Mesenchymal stem cell (in vitro differentiated cells and primary cell): ENCODE measurements at regions not wholly inside any gene's neighbourhood (a gene's known extent, or its start where the extent isn't known, plus 50 kb on each side); places are given as distances from the start of the nearest gene placed in this dataset.

Source experiments
- DNase-seq: peaks from one replicate; pipeline ENCODE4 v3.0.0-alpha.2; 2013
- H2AFZ ChIP-seq: one replicate; pipeline ENCODE4 v1.6.1; 2013; ENCODE audit warnings: low read depth, mild to moderate bottlenecking, control low read depth, inconsistent platforms, low read length, moderate library complexity
- H2AK5ac ChIP-seq: 2 replicates; pipeline ENCODE4 v1.6.1; 2013; ENCODE audit warnings: low read length, moderate library complexity, mild to moderate bottlenecking, inconsistent platforms; ENCODE audit not compliant: severe bottlenecking
- H2BK120ac ChIP-seq: one replicate; pipeline ENCODE4 v1.6.1; 2013; ENCODE audit warnings: low read depth, mild to moderate bottlenecking, inconsistent platforms, low read length, moderate library complexity
- H2BK12ac ChIP-seq, 2 experiments: one replicate each; pipeline ENCODE4 v1.6.1; 2013; ENCODE audit warnings: inconsistent platforms in 2 of 2, low read length in 2 of 2, mild to moderate bottlenecking in 2 of 2, moderate library complexity in 2 of 2, control low read depth in 1 of 2
- H2BK15ac ChIP-seq: one replicate; pipeline ENCODE4 v1.6.1; 2013; ENCODE audit warnings: mild to moderate bottlenecking, low read depth, inconsistent platforms; ENCODE audit not compliant: poor library complexity, severe bottlenecking
- H2BK5ac ChIP-seq: 2 replicates; pipeline ENCODE4 v1.6.1; 2013; ENCODE audit warnings: low read depth, mild to moderate bottlenecking, low read length, control low read depth, inconsistent platforms; ENCODE audit not compliant: poor library complexity, severe bottlenecking
- H3K14ac ChIP-seq, 2 experiments: one replicate each; pipeline ENCODE4 v1.6.1; 2013; ENCODE audit warnings: inconsistent platforms in 2 of 2, low read length in 2 of 2, control low read depth in 1 of 2, mild to moderate bottlenecking in 1 of 2, moderate library complexity in 1 of 2
- H3K18ac ChIP-seq, 2 experiments: one replicate each; pipeline ENCODE4 v1.6.1; 2013; ENCODE audit warnings: inconsistent platforms in 2 of 2, low read length in 2 of 2, control low read depth in 1 of 2, low read depth in 1 of 2, mild to moderate bottlenecking in 1 of 2
- H3K23ac ChIP-seq, 2 experiments: one replicate each; pipeline ENCODE4 v1.6.1; 2013; ENCODE audit warnings: inconsistent platforms in 2 of 2, low read length in 2 of 2, mild to moderate bottlenecking in 2 of 2, moderate library complexity in 2 of 2, control low read depth in 1 of 2
- H3K27ac ChIP-seq: 2 replicates; pipeline ENCODE4 v1.5.1; 2013; ENCODE audit warnings: mild to moderate bottlenecking, moderate library complexity, low read length, control low read depth, inconsistent platforms; ENCODE audit not compliant: poor library complexity, severe bottlenecking
- H3K27me3 ChIP-seq, 2 experiments: 2 replicates each; pipeline versions ENCODE4 v1.6.1 to v1.7.0; 2013; ENCODE audit warnings: low read length in 2 of 2, mild to moderate bottlenecking in 2 of 2, moderate library complexity in 2 of 2, control low read depth in 1 of 2, inconsistent platforms in 1 of 2; ENCODE audit not compliant: control insufficient read depth in 1 of 2, insufficient read depth in 1 of 2
- H3K36me3 ChIP-seq, 2 experiments: 2 replicates each; pipeline versions ENCODE4 v1.6.1 to v1.7.0; 2013; ENCODE audit warnings: low read length in 2 of 2, control low read depth in 1 of 2, inconsistent platforms in 1 of 2, low read depth in 1 of 2, mild to moderate bottlenecking in 1 of 2; ENCODE audit not compliant: insufficient read depth in 2 of 2, control insufficient read depth in 1 of 2
- H3K4ac ChIP-seq, 2 experiments: one replicate each; pipeline ENCODE4 v1.6.1; 2013; ENCODE audit warnings: inconsistent platforms in 2 of 2, low read length in 2 of 2, mild to moderate bottlenecking in 2 of 2, moderate library complexity in 2 of 2, control low read depth in 1 of 2, low read depth in 1 of 2
- H3K4me1 ChIP-seq: 2 replicates; pipeline ENCODE4 v1.6.1; 2013; ENCODE audit warnings: low read depth, low read length, control low read depth; ENCODE audit not compliant: control insufficient read depth, insufficient read depth
- H3K4me2 ChIP-seq: 2 replicates; pipeline ENCODE4 v1.6.1; 2013; ENCODE audit warnings: low read length, mild to moderate bottlenecking, inconsistent platforms; ENCODE audit not compliant: poor library complexity, severe bottlenecking
- H3K4me3 ChIP-seq, 2 experiments: 2 replicates each; pipeline versions ENCODE4 v1.5.1 to v1.7.0; 2013; ENCODE audit warnings: low read length in 2 of 2, mild to moderate bottlenecking in 2 of 2, control low read depth in 1 of 2, low read depth in 1 of 2; ENCODE audit not compliant: insufficient read depth in 1 of 2
- H3K79me1 ChIP-seq: replicated peaks from 2 replicates; pipeline ENCODE4 v1.6.1; 2013; ENCODE audit warnings: mild to moderate bottlenecking, control low read depth, low read length, inconsistent platforms; ENCODE audit not compliant: poor library complexity, severe bottlenecking
- H3K9ac ChIP-seq: 2 replicates; pipeline ENCODE4 v1.7.0; 2013; ENCODE audit warnings: mild to moderate bottlenecking, low read length, moderate library complexity
- H3K9me3 ChIP-seq: 2 replicates; pipeline ENCODE4 v1.7.0; 2013; ENCODE audit warnings: mild to moderate bottlenecking, low read length; ENCODE audit not compliant: control insufficient read depth
- H4K8ac ChIP-seq: one replicate; pipeline ENCODE4 v1.6.1; 2013; ENCODE audit warnings: inconsistent platforms, mild to moderate bottlenecking, low read length, moderate library complexity
- H4K91ac ChIP-seq: one replicate; pipeline ENCODE4 v1.6.1; 2013; ENCODE audit warnings: mild to moderate bottlenecking, low read length, inconsistent platforms
- WGBS: methylation state at CpG from one replicate; pipeline ENCODE4 v1.1.7; 2013; ENCODE audit warnings: mixed read lengths; 5-methylcytosine and 5-hydroxymethylcytosine counted together

DNA sequence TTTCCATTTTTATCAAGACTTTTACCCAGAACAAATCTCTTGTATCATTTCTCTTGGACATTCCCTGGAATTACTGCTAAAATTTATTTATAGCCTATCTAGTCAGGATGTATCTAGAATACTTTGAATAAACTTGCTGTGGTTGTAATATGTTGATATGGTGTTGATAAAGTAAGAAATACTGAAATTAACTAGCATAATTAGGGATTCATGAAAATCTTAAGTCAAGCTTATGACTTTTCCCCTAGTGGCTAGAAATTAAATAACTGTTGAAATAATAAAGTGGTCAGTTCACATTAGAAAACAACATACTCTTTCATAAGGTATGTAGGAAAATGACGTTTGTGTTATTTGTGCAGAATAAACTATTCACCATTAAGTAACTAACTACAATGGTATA lies 73.1 kb upstream of the ANKRD50 start:
- no peak overlapping the region for H3K4ac ChIP-seq
- H2BK5ac ChIP-seq: no peak overlapping the region
- H3K14ac ChIP-seq: no peak overlapping the region
- no peak overlapping the region for H2BK12ac ChIP-seq
- no peak overlapping the region for H3K9ac ChIP-seq
- no peak overlapping the region for H2BK15ac ChIP-seq
- H2AFZ ChIP-seq: no peak overlapping the region
- no peak overlapping the region for H3K18ac ChIP-seq
- no peak overlapping the region for H2AK5ac ChIP-seq
- H3K4me2 ChIP-seq: no peak overlapping the region
- no peak overlapping the region for H4K8ac ChIP-seq
- WGBS: no CpG with 5 or more reads among the region's 1 CpG
- no peak overlapping the region for H4K91ac ChIP-seq
- DNase-seq: no peak
- H2BK120ac ChIP-seq: no peak overlapping the region
- no peak overlapping the region for H3K27ac ChIP-seq
- no peak overlapping the region for H3K4me3 ChIP-seq
- H3K9me3 ChIP-seq: no peaks in the 10 kb centered on the region
- no peak overlapping the region for H3K23ac ChIP-seq
- H3K79me1 ChIP-seq: no peaks in the 10 kb centered on the region
- H3K27me3 ChIP-seq: no peaks in the 10 kb centered on the region
- H3K36me3 ChIP-seq: no peaks in the 10 kb centered on the region
- no peaks in the 10 kb centered on the region for H3K4me1 ChIP-seq

DNA sequence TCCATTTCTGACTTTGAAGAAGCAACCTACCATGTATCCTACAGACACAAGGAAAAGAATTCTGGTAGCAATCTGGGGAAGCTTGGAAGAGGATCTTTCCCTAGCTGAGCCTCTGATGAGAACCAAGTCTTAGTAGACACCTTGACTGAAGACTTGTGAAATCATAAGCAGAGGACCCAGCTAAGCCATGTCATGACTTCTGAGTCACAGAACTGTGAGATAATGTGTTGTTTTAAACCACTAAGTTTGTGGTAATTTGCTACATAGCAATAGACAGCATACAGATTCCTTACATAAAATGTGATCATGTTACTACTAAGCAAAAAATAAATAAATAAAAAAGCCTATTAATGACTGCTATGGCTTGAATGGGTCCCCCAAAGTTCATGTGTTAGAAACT lies 71.3 kb upstream of the ANKRD50 start:
- Histone ChIP-seq H3K36me3 (no peaks in the 10 kb centered on the region), H3K4me2 (no peak overlapping the region), H3K27me3 (no peaks in the 10 kb centered on the region), H3K79me1 (no peaks in the 10 kb centered on the region), H3K4ac (no peak overlapping the region), H3K9ac (no peak overlapping the region), H2BK12ac (no peak overlapping the region), H3K14ac (no peak overlapping the region), H4K8ac (no peak overlapping the region), H3K18ac (no peak overlapping the region), H4K91ac (no peak overlapping the region), H2BK120ac (no peak overlapping the region), H3K9me3 (no peaks in the 10 kb centered on the region), H2AK5ac (no peak overlapping the region), H3K4me1 (no peaks in the 10 kb centered on the region), H2BK5ac (no peak overlapping the region), H3K4me3 (no peak overlapping the region), H3K23ac (no peak overlapping the region), H2BK15ac (no peak overlapping the region), H2AFZ (no peak overlapping the region), H3K27ac (no peak overlapping the region)
- peak; percentile 73 for DNase-seq

DNA sequence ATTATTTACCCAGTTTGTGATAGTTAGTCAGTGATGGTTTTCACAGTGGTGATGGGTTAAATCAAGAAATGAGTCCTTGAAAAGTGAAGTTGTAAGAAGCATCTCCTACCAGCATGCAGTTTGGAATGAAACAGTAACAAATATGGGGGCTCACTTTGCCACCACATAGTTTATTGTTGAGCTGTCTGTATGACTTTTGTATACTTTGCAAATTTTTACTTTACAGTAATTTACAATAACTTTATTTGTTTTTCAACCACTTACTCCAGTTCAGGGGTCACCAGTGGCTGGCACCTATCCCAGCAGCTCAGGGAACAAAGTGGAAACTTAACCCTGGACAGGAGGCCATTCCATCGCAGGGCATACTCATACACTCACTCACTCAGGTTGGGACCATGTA lies 64.5 kb upstream of the ANKRD50 start:
- H2AK5ac ChIP-seq: no peak overlapping the region
- no peak overlapping the region for H3K23ac ChIP-seq
- no peaks in the 10 kb centered on the region for H3K79me1 ChIP-seq
- no peak overlapping the region for H3K18ac ChIP-seq
- no peaks in the 10 kb centered on the region for H3K4me1 ChIP-seq
- no peak overlapping the region for H3K4me2 ChIP-seq
- H3K9me3 ChIP-seq: peaks cover 5% of the 10 kb centered on the region
- H4K91ac ChIP-seq: no peak overlapping the region
- H2BK15ac ChIP-seq: no peak overlapping the region
- DNase-seq: no peak
- H2BK12ac ChIP-seq: no peak overlapping the region
- H3K27ac ChIP-seq: no peak overlapping the region
- WGBS: 100% methylated on average over 1 of the region's 1 CpG
- no peaks in the 10 kb centered on the region for H3K36me3 ChIP-seq
- H4K8ac ChIP-seq: no peak overlapping the region
- H3K4ac ChIP-seq: no peak overlapping the region
- H2BK120ac ChIP-seq: no peak overlapping the region
- H2BK5ac ChIP-seq: no peak overlapping the region
- no peaks in the 10 kb centered on the region for H3K27me3 ChIP-seq
- no peak overlapping the region for H3K14ac ChIP-seq
- no peak overlapping the region for H2AFZ ChIP-seq
- no peak overlapping the region for H3K9ac ChIP-seq
- no peak overlapping the region for H3K4me3 ChIP-seq

DNA sequence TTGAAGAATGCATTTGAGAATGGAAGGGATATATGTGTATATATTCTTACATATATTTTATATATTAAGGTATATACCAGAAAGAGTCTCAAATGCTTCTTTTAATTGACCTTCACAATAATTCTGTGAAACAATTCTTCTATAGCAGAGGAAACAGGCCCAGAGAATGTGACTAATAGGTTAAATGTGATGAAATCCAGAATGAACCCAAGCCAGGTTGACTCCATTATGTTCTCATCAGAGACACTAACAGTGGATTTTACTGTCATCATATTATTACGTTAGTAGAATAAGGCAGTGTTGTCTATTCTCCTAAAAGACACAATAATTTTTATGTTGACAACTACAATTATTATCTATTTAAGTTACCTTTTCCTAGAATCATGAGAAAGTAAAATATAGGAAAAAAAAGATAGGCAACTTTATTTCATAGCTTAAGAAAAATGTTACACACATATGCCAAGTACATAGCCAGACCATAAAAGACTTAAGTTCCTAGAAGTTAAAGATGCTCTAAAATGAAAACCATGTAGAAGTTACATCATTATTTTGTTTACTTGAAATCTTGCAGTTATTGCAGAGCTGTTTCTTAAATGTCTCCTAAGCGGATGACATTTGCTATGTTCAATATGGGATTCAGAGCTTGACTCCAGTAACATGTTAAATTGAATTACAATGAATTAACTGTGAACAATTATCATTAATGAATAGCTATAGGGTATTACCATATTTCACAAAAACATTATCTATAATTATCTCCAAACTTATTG lies 56.2 kb upstream of the ANKRD50 start:
- no peak overlapping the region for H4K8ac ChIP-seq
- no peak overlapping the region for H4K91ac ChIP-seq
- H2BK120ac ChIP-seq: no peak overlapping the region
- H2AK5ac ChIP-seq: no peak overlapping the region
- H3K4me3 ChIP-seq: no peak overlapping the region
- H3K27ac ChIP-seq: no peak overlapping the region
- no peak overlapping the region for H3K4ac ChIP-seq
- no peaks in the 10 kb centered on the region for H3K27me3 ChIP-seq
- H3K18ac ChIP-seq: no peak overlapping the region
- H3K4me1 ChIP-seq: no peaks in the 10 kb centered on the region
- no peak overlapping the region for H3K23ac ChIP-seq
- H3K9me3 ChIP-seq: no peaks in the 10 kb centered on the region
- no peak overlapping the region for H2AFZ ChIP-seq
- H3K14ac ChIP-seq: no peak overlapping the region
- no peak overlapping the region for H3K4me2 ChIP-seq
- no CpG with 5 or more reads among the region's 2 CpGs for WGBS
- H2BK12ac ChIP-seq: no peak overlapping the region
- DNase-seq: no peak
- H3K36me3 ChIP-seq: no peaks in the 10 kb centered on the region
- no peak overlapping the region for H3K9ac ChIP-seq
- H2BK15ac ChIP-seq: no peak overlapping the region
- H2BK5ac ChIP-seq: no peak overlapping the region
- no peaks in the 10 kb centered on the region for H3K79me1 ChIP-seq
